ENCODE measurements at regions not wholly inside any gene's neighbourhood (a gene's known extent, or its start where the extent isn't known, plus 50 kb on each side); places are given as distances from the start of the nearest gene placed in this dataset.

DNA sequence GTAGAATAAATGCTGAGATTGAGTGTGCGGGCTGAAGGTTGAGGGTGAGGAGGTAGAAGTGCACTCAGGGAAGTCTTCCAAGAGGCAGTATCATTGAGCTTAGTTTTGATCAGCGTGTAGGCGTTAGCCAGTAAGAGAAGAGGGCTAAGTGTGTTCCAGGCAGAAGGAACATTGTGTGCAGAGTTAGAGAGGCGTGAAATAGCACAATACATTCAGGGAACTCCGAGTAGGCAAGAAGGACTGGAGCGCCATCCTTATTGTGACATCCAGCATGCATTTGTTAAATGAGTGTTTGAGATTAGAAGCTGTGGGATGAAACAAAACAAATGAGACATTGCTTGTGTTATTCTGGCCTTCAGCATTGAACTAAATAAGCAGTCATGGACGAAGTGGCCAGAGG lies 140.9 kb upstream of the MKLN1 start:
- no peak for TF ChIP-seq ZNF138 (tag by site-specific recombination; IDR thresholded peaks at IDR 0.05; ENCODE audit: borderline replicate concordance)
- no peak for TF ChIP-seq CTCF (tag by site-specific recombination; IDR thresholded peaks at IDR 0.05)
- no peak for TF ChIP-seq ZNF311 (tag by site-specific recombination; IDR thresholded peaks at IDR 0.05; ENCODE audit: borderline replicate concordance)
- TF ChIP-seq, protein P1, sequence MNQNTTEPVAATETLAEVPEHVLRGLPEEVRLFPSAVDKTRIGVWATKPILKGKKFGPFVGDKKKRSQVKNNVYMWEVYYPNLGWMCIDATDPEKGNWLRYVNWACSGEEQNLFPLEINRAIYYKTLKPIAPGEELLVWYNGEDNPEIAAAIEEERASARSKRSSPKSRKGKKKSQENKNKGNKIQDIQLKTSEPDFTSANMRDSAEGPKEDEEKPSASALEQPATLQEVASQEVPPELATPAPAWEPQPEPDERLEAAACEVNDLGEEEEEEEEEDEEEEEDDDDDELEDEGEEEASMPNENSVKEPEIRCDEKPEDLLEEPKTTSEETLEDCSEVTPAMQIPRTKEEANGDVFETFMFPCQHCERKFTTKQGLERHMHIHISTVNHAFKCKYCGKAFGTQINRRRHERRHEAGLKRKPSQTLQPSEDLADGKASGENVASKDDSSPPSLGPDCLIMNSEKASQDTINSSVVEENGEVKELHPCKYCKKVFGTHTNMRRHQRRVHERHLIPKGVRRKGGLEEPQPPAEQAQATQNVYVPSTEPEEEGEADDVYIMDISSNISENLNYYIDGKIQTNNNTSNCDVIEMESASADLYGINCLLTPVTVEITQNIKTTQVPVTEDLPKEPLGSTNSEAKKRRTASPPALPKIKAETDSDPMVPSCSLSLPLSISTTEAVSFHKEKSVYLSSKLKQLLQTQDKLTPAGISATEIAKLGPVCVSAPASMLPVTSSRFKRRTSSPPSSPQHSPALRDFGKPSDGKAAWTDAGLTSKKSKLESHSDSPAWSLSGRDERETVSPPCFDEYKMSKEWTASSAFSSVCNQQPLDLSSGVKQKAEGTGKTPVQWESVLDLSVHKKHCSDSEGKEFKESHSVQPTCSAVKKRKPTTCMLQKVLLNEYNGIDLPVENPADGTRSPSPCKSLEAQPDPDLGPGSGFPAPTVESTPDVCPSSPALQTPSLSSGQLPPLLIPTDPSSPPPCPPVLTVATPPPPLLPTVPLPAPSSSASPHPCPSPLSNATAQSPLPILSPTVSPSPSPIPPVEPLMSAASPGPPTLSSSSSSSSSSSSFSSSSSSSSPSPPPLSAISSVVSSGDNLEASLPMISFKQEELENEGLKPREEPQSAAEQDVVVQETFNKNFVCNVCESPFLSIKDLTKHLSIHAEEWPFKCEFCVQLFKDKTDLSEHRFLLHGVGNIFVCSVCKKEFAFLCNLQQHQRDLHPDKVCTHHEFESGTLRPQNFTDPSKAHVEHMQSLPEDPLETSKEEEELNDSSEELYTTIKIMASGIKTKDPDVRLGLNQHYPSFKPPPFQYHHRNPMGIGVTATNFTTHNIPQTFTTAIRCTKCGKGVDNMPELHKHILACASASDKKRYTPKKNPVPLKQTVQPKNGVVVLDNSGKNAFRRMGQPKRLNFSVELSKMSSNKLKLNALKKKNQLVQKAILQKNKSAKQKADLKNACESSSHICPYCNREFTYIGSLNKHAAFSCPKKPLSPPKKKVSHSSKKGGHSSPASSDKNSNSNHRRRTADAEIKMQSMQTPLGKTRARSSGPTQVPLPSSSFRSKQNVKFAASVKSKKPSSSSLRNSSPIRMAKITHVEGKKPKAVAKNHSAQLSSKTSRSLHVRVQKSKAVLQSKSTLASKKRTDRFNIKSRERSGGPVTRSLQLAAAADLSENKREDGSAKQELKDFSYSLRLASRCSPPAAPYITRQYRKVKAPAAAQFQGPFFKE (tag by site-specific recombination; IDR thresholded peaks at IDR 0.05; ENCODE audit: borderline replicate concordance): no peak

All from HEK293 (cell line).